Neural cell (in vitro differentiated cells): ENCODE measurements at regions not wholly inside any gene's neighbourhood (a gene's known extent, or its start where the extent isn't known, plus 50 kb on each side); places are given as distances from the start of the nearest gene placed in this dataset.

Experiments used
- H2AFZ ChIP-seq: fragments of 200-600, 300-800 bp; sonication (generic), shearing (Covaris generic); 2 replicates; pipeline ENCODE4 v1.6.0; 2014; ENCODE audit warnings: low read depth, mild to moderate bottlenecking, antibody characterized with exemption, low read length, moderate library complexity
- H3F3A ChIP-seq: fragments of 200-600 bp; shearing (Covaris generic); 2 replicates; pipeline ENCODE4 v1.6.1; 2016; ENCODE audit warnings: mild to moderate bottlenecking, moderate library complexity, mixed read lengths, antibody characterized with exemption, low read length; ENCODE audit not compliant: insufficient read depth, poor library complexity, severe bottlenecking
- H3K27ac ChIP-seq: fragments of 200-600, 300-800 bp; sonication (generic), shearing (Covaris generic); 2 replicates; pipeline ENCODE4 v1.5.1; 2014; ENCODE audit warnings: mild to moderate bottlenecking, low read length, moderate library complexity
- H3K27me3 ChIP-seq: fragments of 300-800, 200-600 bp; sonication (generic), shearing (Covaris generic); 2 replicates; pipeline ENCODE4 v1.6.0; 2014; ENCODE audit warnings: mild to moderate bottlenecking, low read depth, low read length, moderate library complexity; ENCODE audit not compliant: insufficient read depth
- H3K36me3 ChIP-seq: fragments of 300-800, 200-600 bp; sonication (generic), shearing (Covaris generic); 2 replicates; pipeline ENCODE4 v1.5.1; 2014; ENCODE audit warnings: mild to moderate bottlenecking, antibody characterized with exemption, low read length, moderate library complexity; ENCODE audit not compliant: insufficient read depth
- H3K4me2 ChIP-seq: fragments of 300-800, 200-600 bp; sonication (generic), shearing (Covaris generic); 2 replicates; pipeline ENCODE4 v1.6.0; 2014; ENCODE audit warnings: mild to moderate bottlenecking, low read length
- H3K4me3 ChIP-seq: fragments of 300-800, 200-600 bp; sonication (generic), shearing (Covaris generic); 2 replicates; pipeline ENCODE4 v1.5.1; 2014; ENCODE audit warnings: mild to moderate bottlenecking, low read length, moderate library complexity
- H3K79me2 ChIP-seq: fragments of 200-600 bp; shearing (Covaris generic); replicated peaks from 2 replicates; pipeline ENCODE4 v1.6.0; 2014; ENCODE audit warnings: mild to moderate bottlenecking, low read length, moderate library complexity; ENCODE audit not compliant: insufficient read depth
- H3K9ac ChIP-seq: fragments of 300-800, 200-600 bp; sonication (generic), shearing (Covaris generic); 2 replicates; pipeline ENCODE4 v1.6.1; 2016; ENCODE audit warnings: mild to moderate bottlenecking, low read length, mixed read lengths
- H3K9me2 ChIP-seq: fragments of 200-600 bp; shearing (Covaris generic); 2 replicates; pipeline ENCODE4 v1.6.1; 2016; ENCODE audit warnings: mild to moderate bottlenecking, low read length, mixed read lengths; ENCODE audit not compliant: insufficient read depth
- H3K9me3 ChIP-seq: fragments of 200-600, 300-800 bp; sonication (generic), shearing (Covaris generic); 2 replicates; pipeline ENCODE4 v1.6.1; 2016; ENCODE audit warnings: mild to moderate bottlenecking, mixed run types, low read length, moderate library complexity, mixed read lengths
- H4K20me1 ChIP-seq: fragments of 200-600 bp; shearing (Covaris generic); 2 replicates; pipeline ENCODE4 v1.6.1; 2016; ENCODE audit warnings: mild to moderate bottlenecking, mixed run types; ENCODE audit not compliant: insufficient read depth
- EP300 ChIP-seq: fragments of 450-650 bp; conservative IDR thresholded peaks from 2 replicates; pipeline ENCODE4 v1.6.1; 2014; ENCODE audit warnings: antibody characterized with exemption, mild to moderate bottlenecking, moderate library complexity; ENCODE audit not compliant: poor library complexity, severe bottlenecking
- EZH2 ChIP-seq: fragments of 200-600, 300-800 bp; shearing (Covaris generic), sonication (generic); IDR thresholded peaks from 2 replicates; pipeline ENCODE4 v1.6.1; 2014; ENCODE audit warnings: antibody characterized with exemption, low read length, borderline replicate concordance, mild to moderate bottlenecking; ENCODE audit not compliant: insufficient read depth, poor library complexity, severe bottlenecking
- MXI1 ChIP-seq: fragments of 450-650 bp; conservative IDR thresholded peaks from 2 replicates; pipeline ENCODE4 v1.6.1; 2014; ENCODE audit warnings: antibody characterized with exemption, mild to moderate bottlenecking; ENCODE audit not compliant: poor library complexity, severe bottlenecking
- POLR2AphosphoS5 ChIP-seq: IDR thresholded peaks from 2 replicates; pipeline ENCODE4 v1.6.1; 2012
- RAD21 ChIP-seq: fragments of 450-650 bp; conservative IDR thresholded peaks from 2 replicates; pipeline ENCODE4 v1.6.1; 2014; ENCODE audit warnings: antibody characterized with exemption, mild to moderate bottlenecking, moderate library complexity
- REST ChIP-seq: IDR thresholded peaks from 2 replicates; pipeline ENCODE4 v1.6.1; 2012; ENCODE audit warnings: borderline replicate concordance
- SMC3 ChIP-seq: fragments of 450-650 bp; conservative IDR thresholded peaks from 2 replicates; pipeline ENCODE4 v1.6.1; 2014; ENCODE audit warnings: antibody characterized with exemption, mild to moderate bottlenecking, moderate library complexity; ENCODE audit not compliant: poor library complexity
- TAF1 ChIP-seq: IDR thresholded peaks from 2 replicates; pipeline ENCODE4 v1.6.1; 2012; ENCODE audit warnings: low read depth
- TF ChIP-seq, protein P1 (sequence below): fragments of 450-650 bp; IDR thresholded peaks from 2 replicates; pipeline ENCODE4 v1.5.1; 2014; ENCODE audit warnings: antibody characterized with exemption, mild to moderate bottlenecking, moderate library complexity; ENCODE audit not compliant: poor library complexity, severe bottlenecking

DNA sequence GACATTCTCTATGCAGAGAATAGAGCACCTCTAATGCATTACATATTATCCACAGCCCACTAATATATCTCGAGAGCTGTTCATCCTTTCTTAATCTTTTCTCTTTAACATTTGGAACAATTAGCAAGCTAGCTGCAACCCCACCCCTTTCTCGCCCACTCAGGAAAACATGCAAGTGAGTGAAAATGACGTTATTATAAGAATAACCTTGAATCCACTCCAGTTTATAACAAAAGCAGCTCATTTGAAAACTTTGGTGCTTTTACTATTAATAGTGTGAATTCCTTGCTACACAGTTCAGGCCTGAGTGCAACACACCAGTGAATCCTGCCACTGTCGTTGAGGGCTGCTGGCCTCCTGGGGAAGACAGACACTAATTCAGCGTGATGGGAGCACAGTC, 63.3 kb upstream of the BMAL1 start:
- Histone ChIP-seq H3K4me3 (no peak overlapping the region), H3K4me2 (no peak overlapping the region), H3K9ac (no peak overlapping the region), H3K27me3 (no peaks in the 10 kb centered on the region), H3K27ac (no peak overlapping the region), H3K9me3 (no peaks in the 10 kb centered on the region), H3K79me2 (no peaks in the 10 kb centered on the region), H4K20me1 (no peaks in the 10 kb centered on the region), H3K9me2 (no peaks in the 10 kb centered on the region), H3K36me3 (no peaks in the 10 kb centered on the region), H3F3A (no peaks in the 10 kb centered on the region), H2AFZ (no peak overlapping the region)
- TF ChIP-seq TAF1 (no peak), RAD21 (no peak), EP300 (no peak), MXI1 (no peak), POLR2AphosphoS5 (no peak), REST (no peak), EZH2 (no peak), SMC3 (no peak)
- TF ChIP-seq, protein P1, sequence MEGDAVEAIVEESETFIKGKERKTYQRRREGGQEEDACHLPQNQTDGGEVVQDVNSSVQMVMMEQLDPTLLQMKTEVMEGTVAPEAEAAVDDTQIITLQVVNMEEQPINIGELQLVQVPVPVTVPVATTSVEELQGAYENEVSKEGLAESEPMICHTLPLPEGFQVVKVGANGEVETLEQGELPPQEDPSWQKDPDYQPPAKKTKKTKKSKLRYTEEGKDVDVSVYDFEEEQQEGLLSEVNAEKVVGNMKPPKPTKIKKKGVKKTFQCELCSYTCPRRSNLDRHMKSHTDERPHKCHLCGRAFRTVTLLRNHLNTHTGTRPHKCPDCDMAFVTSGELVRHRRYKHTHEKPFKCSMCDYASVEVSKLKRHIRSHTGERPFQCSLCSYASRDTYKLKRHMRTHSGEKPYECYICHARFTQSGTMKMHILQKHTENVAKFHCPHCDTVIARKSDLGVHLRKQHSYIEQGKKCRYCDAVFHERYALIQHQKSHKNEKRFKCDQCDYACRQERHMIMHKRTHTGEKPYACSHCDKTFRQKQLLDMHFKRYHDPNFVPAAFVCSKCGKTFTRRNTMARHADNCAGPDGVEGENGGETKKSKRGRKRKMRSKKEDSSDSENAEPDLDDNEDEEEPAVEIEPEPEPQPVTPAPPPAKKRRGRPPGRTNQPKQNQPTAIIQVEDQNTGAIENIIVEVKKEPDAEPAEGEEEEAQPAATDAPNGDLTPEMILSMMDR: no peak

- H3K9me3 ChIP-seq: no peaks in the 10 kb centered on the region
- no peaks in the 10 kb centered on the region for H3K36me3 ChIP-seq
- H3F3A ChIP-seq: no peaks in the 10 kb centered on the region
- H4K20me1 ChIP-seq: no peaks in the 10 kb centered on the region
- H3K27me3 ChIP-seq: no peaks in the 10 kb centered on the region
- no peaks in the 10 kb centered on the region for H3K9me2 ChIP-seq
- no peak overlapping the region for H2AFZ ChIP-seq
- H3K9ac ChIP-seq: no peak overlapping the region
- no peak overlapping the region for H3K27ac ChIP-seq
- no peak overlapping the region for H3K4me2 ChIP-seq
- no peak overlapping the region for H3K4me3 ChIP-seq
- no peaks in the 10 kb centered on the region for H3K79me2 ChIP-seq
- TF ChIP-seq TAF1: no peak
- no peak for TF ChIP-seq EP300
- no peak for TF ChIP-seq REST
- no peak for TF ChIP-seq SMC3
- no peak for TF ChIP-seq POLR2AphosphoS5
- TF ChIP-seq EZH2: no peak
- no peak for TF ChIP-seq MXI1
- TF ChIP-seq RAD21: no peak
- TF ChIP-seq, protein P1: no peak
Observed at GRCh38 chr11:13215149-13215548, 62.4 kb upstream of the BMAL1 start.
